ENCODE measurements at regions not wholly inside any gene's neighbourhood (a gene's known extent, or its start where the extent isn't known, plus 50 kb on each side); places are given as distances from the start of the nearest gene placed in this dataset.

DNA sequence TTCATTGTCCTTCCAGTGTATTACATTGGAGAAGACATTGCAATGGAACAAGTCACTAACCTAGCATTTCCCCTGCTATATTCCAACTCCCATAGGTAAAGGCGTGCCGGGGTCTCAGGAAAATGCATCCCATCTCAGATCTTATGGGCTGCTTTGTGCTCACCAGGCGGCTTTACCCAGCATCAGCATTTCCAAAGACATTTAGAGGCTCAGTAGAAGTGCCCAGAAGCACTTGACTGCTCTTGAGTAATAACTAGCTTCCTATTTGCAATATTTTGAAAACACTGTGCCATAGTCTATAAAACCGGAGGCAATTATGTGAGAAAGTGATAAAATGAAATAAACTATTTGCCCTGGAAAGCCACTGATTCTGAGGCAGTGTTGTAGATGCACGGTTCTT, 415.0 kb upstream of the NPVF start:
- TF ChIP-seq, protein P1, sequence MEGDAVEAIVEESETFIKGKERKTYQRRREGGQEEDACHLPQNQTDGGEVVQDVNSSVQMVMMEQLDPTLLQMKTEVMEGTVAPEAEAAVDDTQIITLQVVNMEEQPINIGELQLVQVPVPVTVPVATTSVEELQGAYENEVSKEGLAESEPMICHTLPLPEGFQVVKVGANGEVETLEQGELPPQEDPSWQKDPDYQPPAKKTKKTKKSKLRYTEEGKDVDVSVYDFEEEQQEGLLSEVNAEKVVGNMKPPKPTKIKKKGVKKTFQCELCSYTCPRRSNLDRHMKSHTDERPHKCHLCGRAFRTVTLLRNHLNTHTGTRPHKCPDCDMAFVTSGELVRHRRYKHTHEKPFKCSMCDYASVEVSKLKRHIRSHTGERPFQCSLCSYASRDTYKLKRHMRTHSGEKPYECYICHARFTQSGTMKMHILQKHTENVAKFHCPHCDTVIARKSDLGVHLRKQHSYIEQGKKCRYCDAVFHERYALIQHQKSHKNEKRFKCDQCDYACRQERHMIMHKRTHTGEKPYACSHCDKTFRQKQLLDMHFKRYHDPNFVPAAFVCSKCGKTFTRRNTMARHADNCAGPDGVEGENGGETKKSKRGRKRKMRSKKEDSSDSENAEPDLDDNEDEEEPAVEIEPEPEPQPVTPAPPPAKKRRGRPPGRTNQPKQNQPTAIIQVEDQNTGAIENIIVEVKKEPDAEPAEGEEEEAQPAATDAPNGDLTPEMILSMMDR (conservative IDR thresholded peaks at IDR 0.05) = no peak
- TF ChIP-seq EZH2 (IDR thresholded peaks at IDR 0.05; ENCODE audit: low read depth) = no peak
